ENCODE measurements at regions not wholly inside any gene's neighbourhood (a gene's known extent, or its start where the extent isn't known, plus 50 kb on each side); places are given as distances from the start of the nearest gene placed in this dataset.

DNA sequence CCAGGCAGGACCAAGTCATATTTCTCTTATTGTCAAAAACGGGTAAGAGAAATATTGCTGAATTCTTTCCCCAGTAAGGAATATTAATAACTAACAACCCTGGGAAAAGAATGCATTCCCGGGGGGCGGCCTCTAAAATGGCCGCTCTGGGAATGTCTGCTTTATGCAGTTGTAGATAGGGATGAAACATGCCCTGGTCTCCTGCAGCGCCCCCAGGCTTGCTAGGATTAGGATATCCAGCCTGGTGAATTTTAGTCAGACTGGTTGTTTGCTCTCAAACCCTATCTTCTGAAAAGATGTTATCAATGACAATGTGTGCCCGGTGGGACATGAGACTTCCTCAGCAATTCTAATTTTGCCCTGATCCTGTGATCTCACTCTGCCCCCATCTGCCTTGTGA lies 448.1 kb downstream of the PTH2R start:
- no peaks in the 10 kb centered on the region for H3K4me1 Mint-ChIP-seq
- intact Hi-C loops (cut with micrococcal nuclease): no loop called here
- no peak overlapping the region for H3K4me3 Mint-ChIP-seq
- Histone ChIP-seq H3K9me3 (ENCODE audit: control extremely low read depth in 1 of 3, control insufficient read depth in 2 of 3, insufficient read depth in 1 of 3, low read length in 2 of 3) (peaks cover 0 to 22% (median 2%) of the 10 kb centered on the region in 3 donors), H3K4me2 (replicated peaks; ENCODE audit: low read depth, low read length, poor library complexity, severe bottlenecking) (no peak overlapping the region), H3K4me3 (ENCODE audit: control extremely low read depth in 1 of 5, extremely low read depth in 1 of 5, insufficient read depth in 1 of 5, low read depth in 2 of 5, low read length in 4 of 5) (no peak overlapping the region), H3K9ac (ENCODE audit: low read length) (no peak overlapping the region), H4K20me1 (ENCODE audit: control insufficient read depth, insufficient read depth, low read length, poor library complexity, severe bottlenecking) (no peaks in the 10 kb centered on the region), H3K27ac (ENCODE audit: low read length in 2 of 2) (no peak overlapping the region), H2AFZ (ENCODE audit: insufficient read depth, low read depth, low read length, poor library complexity, severe bottlenecking) (no peak overlapping the region), H3K79me2 (ENCODE audit: control insufficient read depth, insufficient read depth, low read length) (no peaks in the 10 kb centered on the region), H3K36me3 (replicated peaks in 1 of 2; ENCODE audit: control extremely low read depth in 1 of 2, control insufficient read depth in 1 of 2, extremely low read depth in 1 of 2, insufficient read depth in 2 of 2, low read length in 1 of 2) (no peaks in the 10 kb centered on the region), H3K27me3 (replicated peaks in 1 of 4; ENCODE audit: control extremely low read depth in 1 of 4, control insufficient read depth in 3 of 4, insufficient read depth in 4 of 4, low read length in 3 of 4) (no peaks in the 10 kb centered on the region), H3K4me1 (ENCODE audit: control insufficient read depth in 2 of 2, insufficient read depth in 2 of 2, low read length in 2 of 2) (no peaks in the 10 kb centered on the region)
- H3K27ac Mint-ChIP-seq: no peak overlapping the region
- TF ChIP-seq EZH2 (IDR thresholded peaks at IDR 0.05; ENCODE audit: borderline replicate concordance, insufficient read depth, low read depth, low read length, poor library complexity, severe bottlenecking): no peak
- TF ChIP-seq, protein P1, sequence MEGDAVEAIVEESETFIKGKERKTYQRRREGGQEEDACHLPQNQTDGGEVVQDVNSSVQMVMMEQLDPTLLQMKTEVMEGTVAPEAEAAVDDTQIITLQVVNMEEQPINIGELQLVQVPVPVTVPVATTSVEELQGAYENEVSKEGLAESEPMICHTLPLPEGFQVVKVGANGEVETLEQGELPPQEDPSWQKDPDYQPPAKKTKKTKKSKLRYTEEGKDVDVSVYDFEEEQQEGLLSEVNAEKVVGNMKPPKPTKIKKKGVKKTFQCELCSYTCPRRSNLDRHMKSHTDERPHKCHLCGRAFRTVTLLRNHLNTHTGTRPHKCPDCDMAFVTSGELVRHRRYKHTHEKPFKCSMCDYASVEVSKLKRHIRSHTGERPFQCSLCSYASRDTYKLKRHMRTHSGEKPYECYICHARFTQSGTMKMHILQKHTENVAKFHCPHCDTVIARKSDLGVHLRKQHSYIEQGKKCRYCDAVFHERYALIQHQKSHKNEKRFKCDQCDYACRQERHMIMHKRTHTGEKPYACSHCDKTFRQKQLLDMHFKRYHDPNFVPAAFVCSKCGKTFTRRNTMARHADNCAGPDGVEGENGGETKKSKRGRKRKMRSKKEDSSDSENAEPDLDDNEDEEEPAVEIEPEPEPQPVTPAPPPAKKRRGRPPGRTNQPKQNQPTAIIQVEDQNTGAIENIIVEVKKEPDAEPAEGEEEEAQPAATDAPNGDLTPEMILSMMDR (IDR thresholded peaks at IDR 0.05): no peak
- peaks cover 13% of the 10 kb centered on the region for H3K9me3 Mint-ChIP-seq (ENCODE audit: insufficient read depth)
- POLR2A ChIA-PET: no interaction called here
- 87% methylated on average over 4 of the region's 6 CpGs for WGBS (ENCODE audit: insufficient coverage)
- no peaks in the 10 kb centered on the region for H3K27me3 Mint-ChIP-seq
- DNase-seq: no peak
- no peak for ATAC-seq (ENCODE audit: low read depth)
- CTCF ChIA-PET: no interaction called here

DNA sequence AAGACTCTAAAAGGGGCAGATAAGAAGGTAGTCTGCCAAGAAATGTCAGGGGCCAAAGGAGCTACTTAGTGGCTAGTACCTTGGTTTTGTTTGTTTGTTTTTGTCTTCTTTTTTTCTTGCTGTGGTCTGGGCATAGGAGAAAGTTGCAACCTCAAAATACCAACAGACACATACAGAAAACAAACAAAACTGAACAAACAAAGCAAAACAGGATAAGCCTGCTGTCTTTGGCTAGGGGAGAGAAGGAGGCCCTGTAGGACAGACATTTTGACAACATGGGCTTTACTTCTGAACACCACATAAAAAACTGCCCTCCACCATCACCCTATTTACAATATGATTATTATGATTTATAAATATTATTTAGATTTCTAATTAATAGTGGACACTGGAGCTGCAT lies 460.8 kb downstream of the PTH2R start:
- H3K9me3 Mint-ChIP-seq (ENCODE audit: insufficient read depth): no peaks in the 10 kb centered on the region
- H3K4me1 ChIP-seq (ENCODE audit: control insufficient read depth in 2 of 2, insufficient read depth in 2 of 2, low read length in 2 of 2): no peaks in the 10 kb centered on the region
- no peaks in the 10 kb centered on the region for H3K79me2 ChIP-seq (ENCODE audit: control insufficient read depth, insufficient read depth, low read length)
- H3K4me1 Mint-ChIP-seq: no peaks in the 10 kb centered on the region
- no peak overlapping the region for H2AFZ ChIP-seq (ENCODE audit: insufficient read depth, low read depth, low read length, poor library complexity, severe bottlenecking)
- intact Hi-C loops (cut with micrococcal nuclease): no loop called here
- DNase-seq: no peak
- no peak overlapping the region for H3K27ac Mint-ChIP-seq
- H3K36me3 ChIP-seq (replicated peaks in 1 of 2; ENCODE audit: control extremely low read depth in 1 of 2, control insufficient read depth in 1 of 2, extremely low read depth in 1 of 2, insufficient read depth in 2 of 2, low read length in 1 of 2): no peaks in the 10 kb centered on the region
- no peaks in the 10 kb centered on the region for H3K9me3 ChIP-seq (ENCODE audit: control extremely low read depth in 1 of 3, control insufficient read depth in 2 of 3, insufficient read depth in 1 of 3, low read length in 2 of 3)
- no peaks in the 10 kb centered on the region for H3K27me3 Mint-ChIP-seq
- TF ChIP-seq, protein P1 (IDR thresholded peaks at IDR 0.05): no peak
- no peak for ATAC-seq (ENCODE audit: low read depth)
- H3K4me3 Mint-ChIP-seq: no peak overlapping the region
- no peak overlapping the region for H3K9ac ChIP-seq (ENCODE audit: low read length)
- H4K20me1 ChIP-seq (ENCODE audit: control insufficient read depth, insufficient read depth, low read length, poor library complexity, severe bottlenecking): no peaks in the 10 kb centered on the region
- ChIA-PET POLR2A (no interaction called here), CTCF (no interaction called here)
- H3K27me3 ChIP-seq (replicated peaks in 1 of 4; ENCODE audit: control extremely low read depth in 1 of 4, control insufficient read depth in 3 of 4, insufficient read depth in 4 of 4, low read length in 3 of 4): no peaks in the 10 kb centered on the region
- no peak overlapping the region for H3K27ac ChIP-seq (ENCODE audit: low read length in 2 of 2)
- H3K4me2 ChIP-seq (replicated peaks; ENCODE audit: low read depth, low read length, poor library complexity, severe bottlenecking): no peak overlapping the region
- no peak overlapping the region for H3K4me3 ChIP-seq (ENCODE audit: control extremely low read depth in 1 of 5, extremely low read depth in 1 of 5, insufficient read depth in 1 of 5, low read depth in 2 of 5, low read length in 4 of 5)
